Mesothelial cell of epicardium (in vitro differentiated cells): ENCODE measurements at regions not wholly inside any gene's neighbourhood (a gene's known extent, or its start where the extent isn't known, plus 50 kb on each side); places are given as distances from the start of the nearest gene placed in this dataset.

ENCODE experiments used
- DNase-seq, 2 experiments: peaks; one replicate each; pipeline ENCODE4 v3.0.0; 2021; ENCODE audit warnings: low spot score in 2 of 2; ENCODE audit not compliant: unreplicated experiment in 2 of 2
- H3K27ac Mint-ChIP-seq: 2 replicates; pipeline ENCODE4 v1.8.0; 2021; ENCODE audit warnings: mixed read lengths
- H3K27me3 Mint-ChIP-seq: 2 replicates; pipeline ENCODE4 v1.8.0; 2021; ENCODE audit warnings: low read depth, mixed read lengths
- H3K36me3 Mint-ChIP-seq: 2 replicates; pipeline ENCODE4 v1.8.0; 2021; ENCODE audit warnings: mixed read lengths
- H3K4me1 Mint-ChIP-seq: 2 replicates; pipeline ENCODE4 v1.8.0; 2021; ENCODE audit warnings: mixed read lengths
- H3K4me3 Mint-ChIP-seq: 2 replicates; pipeline ENCODE4 v1.8.0; 2021; ENCODE audit warnings: mild to moderate bottlenecking, moderate library complexity, mixed read lengths
- H3K9me3 Mint-ChIP-seq: 2 replicates; pipeline ENCODE4 v1.8.0; 2021; ENCODE audit warnings: mixed read lengths
- CTCF ChIP-seq: fragments of 200-600 bp; sonication (generic); IDR thresholded peaks from one replicate; pipeline ENCODE4 v1.5.0; 2021; ENCODE audit warnings: antibody characterized with exemption; ENCODE audit not compliant: unreplicated experiment

- Mint-ChIP-seq H3K27me3 (no peaks in the 10 kb centered on the region), H3K4me3 (no peak overlapping the region), H3K9me3 (peaks cover 9% of the 10 kb centered on the region), H3K36me3 (peaks cover 4% of the 10 kb centered on the region), H3K27ac (no peak overlapping the region), H3K4me1 (no peaks in the 10 kb centered on the region)
- DNase-seq, result no peak
- TF ChIP-seq CTCF, result no peak
Observed at GRCh38 chr4:181741513-181741912, 501.7 kb upstream of the TENM3 start.

- no peak for TF ChIP-seq CTCF
- peaks cover 4% of the 10 kb centered on the region for H3K36me3 Mint-ChIP-seq
- no peak overlapping the region for H3K4me3 Mint-ChIP-seq
- peaks cover 13% of the 10 kb centered on the region for H3K27me3 Mint-ChIP-seq
- H3K4me1 Mint-ChIP-seq, result no peaks in the 10 kb centered on the region
- no peak overlapping the region for H3K27ac Mint-ChIP-seq
- DNase-seq, result no peak
- peaks cover 9% of the 10 kb centered on the region for H3K9me3 Mint-ChIP-seq
Observed at GRCh38 chr4:181745933-181746625, 497.1 kb upstream of the TENM3 start.

- H3K27ac Mint-ChIP-seq, result no peak overlapping the region
- peaks cover 21% of the 10 kb centered on the region for H3K27me3 Mint-ChIP-seq
- H3K9me3 Mint-ChIP-seq, result peaks cover under 1% of the 10 kb centered on the region
- no peak overlapping the region for H3K4me3 Mint-ChIP-seq
- TF ChIP-seq CTCF, result no peak
- DNase-seq, result no peak
- H3K36me3 Mint-ChIP-seq, result no peaks in the 10 kb centered on the region
- H3K4me1 Mint-ChIP-seq, result peaks cover 13% of the 10 kb centered on the region
Observed at GRCh38 chr4:181748581-181748980, 494.6 kb upstream of the TENM3 start.

- no peak for TF ChIP-seq CTCF
- Mint-ChIP-seq H3K4me3 (no peak overlapping the region), H3K9me3 (no peaks in the 10 kb centered on the region), H3K36me3 (no peaks in the 10 kb centered on the region), H3K27me3 (peaks cover 33% of the 10 kb centered on the region), H3K27ac (no peak overlapping the region), H3K4me1 (peaks cover 29% of the 10 kb centered on the region)
- no peak for DNase-seq
Observed at GRCh38 chr4:181752516-181752915, 490.7 kb upstream of the TENM3 start.

GRCh38 chr4:181753207-181753606 lies 490.0 kb upstream of the TENM3 start:
- TF ChIP-seq CTCF, result no peak
- Mint-ChIP-seq H3K9me3 (no peaks in the 10 kb centered on the region), H3K4me3 (no peak overlapping the region), H3K27me3 (peaks cover 33% of the 10 kb centered on the region), H3K4me1 (peaks cover 36% of the 10 kb centered on the region), H3K27ac (no peak overlapping the region), H3K36me3 (no peaks in the 10 kb centered on the region)
- DNase-seq, result no peak

- no peak overlapping the region for H3K4me3 Mint-ChIP-seq
- peaks cover 6% of the 10 kb centered on the region for H3K36me3 Mint-ChIP-seq
- no peak for TF ChIP-seq CTCF
- H3K4me1 Mint-ChIP-seq, result peaks cover 37% of the 10 kb centered on the region
- H3K27ac Mint-ChIP-seq, result no peak overlapping the region
- peaks cover 6% of the 10 kb centered on the region for H3K9me3 Mint-ChIP-seq
- peaks cover 20% of the 10 kb centered on the region for H3K27me3 Mint-ChIP-seq
- DNase-seq, result no peak
Observed at GRCh38 chr4:181755846-181756245, 487.4 kb upstream of the TENM3 start.
